GM12874 (cell line): ENCODE measurements at regions not wholly inside any gene's neighbourhood (a gene's known extent, or its start where the extent isn't known, plus 50 kb on each side); places are given as distances from the start of the nearest gene placed in this dataset.

ENCODE experiments used
- TF ChIP-seq, protein P1 (sequence below): IDR thresholded peaks from 2 replicates; pipeline ENCODE4 v1.5.1; 2011; ENCODE audit warnings: low read depth, mild to moderate bottlenecking, control low read depth, low read length, moderate library complexity; ENCODE audit not compliant: insufficient read depth

GRCh38 chrX:124239324-124239723 lies 93.1 kb upstream of the TEX13D start:
- TF ChIP-seq, protein P1, sequence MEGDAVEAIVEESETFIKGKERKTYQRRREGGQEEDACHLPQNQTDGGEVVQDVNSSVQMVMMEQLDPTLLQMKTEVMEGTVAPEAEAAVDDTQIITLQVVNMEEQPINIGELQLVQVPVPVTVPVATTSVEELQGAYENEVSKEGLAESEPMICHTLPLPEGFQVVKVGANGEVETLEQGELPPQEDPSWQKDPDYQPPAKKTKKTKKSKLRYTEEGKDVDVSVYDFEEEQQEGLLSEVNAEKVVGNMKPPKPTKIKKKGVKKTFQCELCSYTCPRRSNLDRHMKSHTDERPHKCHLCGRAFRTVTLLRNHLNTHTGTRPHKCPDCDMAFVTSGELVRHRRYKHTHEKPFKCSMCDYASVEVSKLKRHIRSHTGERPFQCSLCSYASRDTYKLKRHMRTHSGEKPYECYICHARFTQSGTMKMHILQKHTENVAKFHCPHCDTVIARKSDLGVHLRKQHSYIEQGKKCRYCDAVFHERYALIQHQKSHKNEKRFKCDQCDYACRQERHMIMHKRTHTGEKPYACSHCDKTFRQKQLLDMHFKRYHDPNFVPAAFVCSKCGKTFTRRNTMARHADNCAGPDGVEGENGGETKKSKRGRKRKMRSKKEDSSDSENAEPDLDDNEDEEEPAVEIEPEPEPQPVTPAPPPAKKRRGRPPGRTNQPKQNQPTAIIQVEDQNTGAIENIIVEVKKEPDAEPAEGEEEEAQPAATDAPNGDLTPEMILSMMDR: no peak

DNA sequence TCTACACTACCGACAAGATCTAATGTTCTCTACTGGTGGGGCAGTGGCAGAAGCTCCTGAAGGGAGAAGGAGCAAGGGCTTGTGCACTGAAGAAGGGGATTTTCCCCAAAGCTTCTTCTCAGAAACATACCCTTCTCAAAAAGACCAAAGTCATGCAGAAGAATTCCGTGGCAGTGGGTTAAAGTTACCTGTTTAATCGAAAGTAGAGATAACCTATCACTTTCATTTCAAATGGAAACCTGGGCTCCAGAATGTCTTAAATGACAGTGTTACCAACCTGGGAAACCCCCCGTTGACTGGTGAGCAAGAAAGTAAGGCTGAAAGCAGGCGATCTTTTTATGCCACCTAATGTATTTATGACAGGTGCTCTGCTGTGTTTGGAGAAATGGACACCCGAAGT lies 92.5 kb upstream of the TEX13D start:
- TF ChIP-seq, protein P1: no peak

DNA sequence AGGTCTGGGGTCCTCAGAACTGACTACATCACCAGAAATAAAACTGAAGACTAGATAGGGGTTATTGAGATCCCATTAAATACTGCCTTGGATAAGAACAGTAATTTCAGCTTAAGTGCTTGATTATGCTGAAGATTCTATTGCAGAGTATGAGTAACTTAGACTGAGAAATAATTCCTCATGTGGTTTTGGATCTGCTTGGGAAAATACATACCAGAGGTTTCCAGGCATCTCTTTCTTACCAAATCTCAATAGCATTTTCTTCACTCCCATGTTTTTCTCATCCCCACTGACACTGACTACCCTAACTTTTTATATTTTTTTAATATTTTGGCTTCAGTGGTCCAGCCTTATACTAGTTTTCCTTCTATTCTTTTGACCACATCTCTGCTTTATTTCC lies 92.0 kb upstream of the TEX13D start:
- TF ChIP-seq, protein P1: no peak

DNA sequence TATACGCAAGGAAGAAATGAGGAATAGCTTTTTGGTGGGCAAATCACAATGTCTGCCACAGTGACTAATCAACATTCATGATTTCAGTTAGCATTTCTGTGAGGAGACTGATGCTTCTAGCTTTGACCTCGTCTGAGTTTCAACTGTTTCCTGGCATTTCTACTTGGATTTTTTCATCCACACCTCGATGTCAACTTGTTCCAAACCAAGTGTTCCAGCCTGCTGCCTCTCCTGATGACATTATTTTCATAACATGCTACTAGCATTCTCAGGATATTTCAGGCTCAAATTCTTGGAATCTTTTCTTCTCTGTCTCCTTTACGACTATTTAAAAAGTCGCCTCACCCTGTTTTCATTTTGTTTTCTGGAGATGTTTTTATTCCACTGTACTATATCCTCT lies 90.3 kb upstream of the TEX13D start:
- TF ChIP-seq, protein P1: no peak

DNA sequence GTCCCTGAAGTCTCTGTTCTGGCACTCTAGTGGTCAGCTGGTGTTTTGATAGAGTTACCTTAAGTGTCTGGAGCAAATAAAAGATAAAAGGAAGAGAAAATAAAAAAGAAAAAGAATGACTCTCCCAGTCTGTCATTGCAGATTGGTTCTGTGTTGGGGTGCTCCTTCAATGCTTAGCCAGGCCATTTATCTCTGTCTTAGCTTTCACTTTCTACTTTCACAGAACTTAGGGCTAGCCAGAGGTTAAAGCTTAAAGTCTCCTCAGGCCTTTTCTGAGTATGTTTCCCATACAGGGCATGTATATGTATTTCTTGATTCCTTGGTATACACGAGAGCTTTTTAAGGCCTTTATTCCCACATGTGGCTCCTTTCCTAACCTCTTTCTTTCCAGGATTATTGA lies 83.1 kb upstream of the TEX13D start:
- TF ChIP-seq, protein P1: no peak

DNA sequence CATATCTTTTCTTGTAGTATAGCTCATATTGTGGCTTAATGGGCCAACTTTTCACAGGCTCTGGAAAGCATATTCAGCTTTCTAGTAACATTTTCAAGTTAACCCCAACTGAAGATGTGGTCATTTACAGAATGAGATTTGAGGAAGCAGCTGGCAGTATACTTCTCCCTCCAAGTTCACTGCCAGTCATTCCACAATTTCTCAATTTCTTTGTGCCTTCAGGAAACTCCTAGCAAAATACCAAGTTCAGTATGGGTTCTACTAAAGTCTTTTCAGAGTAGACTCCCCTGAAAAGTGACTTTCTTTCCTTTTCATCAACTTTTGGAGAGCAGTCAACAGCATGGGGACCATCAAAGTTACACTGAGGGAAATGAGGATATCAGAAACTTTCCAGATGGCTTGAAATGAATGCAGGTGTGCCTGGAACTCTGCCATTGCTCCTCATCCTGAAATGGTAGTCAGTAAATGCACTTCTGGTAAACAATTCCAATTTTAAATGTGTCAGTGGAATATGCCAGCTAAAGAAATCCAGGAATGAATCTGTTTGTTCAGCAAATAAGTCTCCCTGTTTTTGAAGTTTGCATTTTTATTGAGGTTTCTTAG lies 81.5 kb upstream of the TEX13D start:
- TF ChIP-seq, protein P1: no peak

- TF ChIP-seq, protein P1: no peak
Measured at GRCh38 chrX:124254611-124255010, 77.8 kb upstream of the TEX13D start.

DNA sequence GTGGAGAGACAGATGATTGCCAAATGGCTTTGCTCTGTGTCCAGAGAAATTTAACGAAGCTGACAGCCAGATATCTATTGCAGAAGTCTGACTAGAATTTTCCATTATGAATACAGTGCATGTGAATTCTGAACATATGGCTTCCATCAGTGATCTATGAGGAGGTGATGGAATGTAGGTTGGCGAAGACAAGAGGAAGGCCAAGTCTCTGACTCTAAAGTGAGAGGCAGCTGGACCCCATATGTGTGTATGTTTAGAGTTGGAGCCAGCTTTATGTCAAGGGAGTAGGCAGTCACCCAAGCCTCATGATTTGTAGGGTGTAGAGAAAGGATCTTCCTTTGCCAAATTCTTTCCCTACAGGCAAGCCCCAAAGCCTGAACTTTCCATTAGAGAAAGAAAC lies 76.2 kb upstream of the TEX13D start:
- TF ChIP-seq, protein P1: no peak
